Limb (tissue), 2 donors: ENCODE measurements at regions not wholly inside any gene's neighbourhood (a gene's known extent, or its start where the extent isn't known, plus 50 kb on each side); places are given as distances from the start of the nearest gene placed in this dataset.
"Not testable (repeated sequence)": the region's sequence is repeated elsewhere in the genome, so short reads cannot be mapped to it uniquely, and the experiment has no call there.

Experiments used
- DNase-seq, 2 donors: peaks; one replicate each; pipeline ENCODE4 v3.0.0-alpha.2; 2016; ENCODE audit errors: extremely low spot score in 2 of 2

DNA sequence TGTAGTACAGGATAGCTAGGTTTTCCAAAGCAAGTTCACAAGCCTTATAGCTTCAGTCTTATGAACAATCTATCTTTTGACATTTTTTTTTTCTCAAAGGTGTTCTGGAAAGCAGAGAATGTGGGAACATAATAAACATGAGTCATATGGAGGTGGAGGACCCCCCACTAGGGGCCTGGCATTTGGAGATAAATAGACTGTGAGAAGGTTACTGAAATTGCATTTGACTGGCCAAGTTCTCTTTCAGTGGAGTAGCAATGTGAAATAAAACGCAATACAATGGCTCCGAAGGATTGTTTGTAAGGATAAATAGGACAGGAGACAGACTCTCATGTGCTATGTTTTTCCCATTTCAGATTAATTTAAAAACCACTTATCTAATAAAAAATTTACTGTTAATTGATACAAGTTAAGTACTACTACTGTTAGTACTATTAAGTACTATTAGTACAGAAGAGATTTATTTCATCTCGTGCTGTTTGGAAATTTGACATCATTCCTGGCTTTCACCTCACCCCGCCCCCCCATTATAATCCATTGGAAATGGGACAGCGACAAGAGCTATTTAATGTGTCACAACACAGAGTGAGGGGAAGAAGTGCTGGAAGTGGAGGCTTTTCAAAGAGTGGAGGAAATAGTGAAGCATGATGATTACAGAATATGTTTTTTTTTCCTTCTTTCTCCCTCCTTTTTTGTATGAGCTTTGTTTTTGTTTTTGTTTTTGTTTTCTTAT, 122.6 kb upstream of the ID4 start:
- no peak for DNase-seq

DNA sequence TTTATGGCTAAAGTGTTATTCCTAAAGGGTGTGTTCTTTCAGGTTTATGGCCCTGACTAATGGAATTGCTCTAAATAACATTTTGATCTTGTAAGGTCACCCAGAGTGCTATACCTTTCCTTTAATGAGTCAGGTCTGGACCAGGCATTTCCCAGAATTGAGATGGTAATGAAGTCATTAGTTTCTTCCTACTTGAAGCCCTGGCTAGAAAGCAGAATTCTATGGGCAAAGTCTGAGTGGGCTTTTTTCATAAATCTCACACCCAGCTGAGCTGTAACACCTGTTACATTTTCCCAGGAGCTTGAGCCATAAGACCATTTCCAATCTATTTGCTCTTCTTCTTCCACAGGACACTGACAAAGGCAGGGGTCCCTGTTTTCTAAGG, 122.0 kb upstream of the ID4 start:
- DNase-seq = no peak

DNA sequence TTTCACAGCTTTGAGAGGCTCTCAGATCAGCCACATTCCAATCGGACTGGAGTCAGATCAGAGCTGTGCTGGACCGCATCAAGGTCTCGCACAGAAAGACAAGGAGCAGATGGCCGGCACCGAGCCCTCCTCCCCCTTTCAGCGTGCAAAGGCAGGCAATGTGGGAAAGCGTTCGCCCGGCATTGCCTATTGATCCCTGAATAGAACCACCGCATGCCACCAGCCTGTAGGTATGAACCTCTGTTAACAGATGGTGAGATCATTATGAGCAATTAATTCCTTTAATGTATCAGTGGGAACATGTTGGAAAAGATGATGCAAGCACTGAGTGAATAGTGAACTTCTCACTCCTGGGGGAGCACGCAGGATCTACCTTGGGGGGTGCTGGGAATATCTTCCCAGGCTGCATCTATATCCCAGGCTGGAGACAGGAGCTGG, 117.5 kb upstream of the ID4 start:
- DNase-seq = peak in 1 of 2 donors; percentile 49

DNA sequence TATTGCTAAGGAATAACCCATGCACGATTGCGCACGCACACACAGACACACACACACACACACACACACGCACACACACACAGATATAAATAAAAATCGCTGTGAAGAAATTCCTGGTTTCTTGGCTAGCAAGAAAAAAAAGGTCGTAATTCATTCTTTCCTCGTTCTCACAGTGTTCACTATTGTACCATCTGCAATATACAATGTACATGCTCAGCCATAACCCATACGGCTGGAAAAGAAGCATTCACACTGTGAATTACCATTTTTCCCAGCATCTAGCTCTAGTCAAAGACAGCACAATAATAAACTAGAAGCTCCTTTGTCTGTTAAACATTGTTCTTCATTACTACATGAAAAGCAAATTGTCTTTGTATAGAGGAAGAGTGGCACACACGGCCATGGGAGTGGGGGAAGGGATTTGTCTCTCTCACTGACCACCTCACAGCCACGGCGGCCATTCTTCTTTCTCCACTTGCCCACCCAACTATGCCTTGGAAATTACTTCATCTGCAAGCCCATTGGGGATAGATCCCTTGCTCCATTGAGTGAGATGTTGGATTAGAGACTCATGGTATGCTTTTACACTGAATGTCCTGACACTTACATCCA, 115.3 kb upstream of the ID4 start:
- no peak for DNase-seq

DNA sequence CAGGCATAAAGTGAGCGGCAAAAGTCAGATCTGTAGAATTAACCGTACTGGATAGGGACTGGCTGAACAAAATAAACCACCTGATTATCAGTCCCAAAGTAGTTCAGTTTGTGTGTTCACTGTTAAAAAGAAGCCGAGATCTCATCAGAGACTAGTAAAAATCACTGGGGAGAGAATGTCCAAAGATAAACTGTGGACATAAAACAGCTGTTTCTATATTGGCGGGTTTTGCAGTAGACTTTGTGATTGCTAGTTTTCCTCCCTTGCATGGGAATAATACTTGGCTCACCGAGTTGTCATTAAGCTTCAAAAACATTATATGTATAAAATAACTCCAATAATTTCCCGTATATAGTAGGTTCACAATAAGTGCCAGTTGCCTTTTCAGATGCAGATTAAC, 114.2 kb upstream of the ID4 start:
- DNase-seq = no peak

DNA sequence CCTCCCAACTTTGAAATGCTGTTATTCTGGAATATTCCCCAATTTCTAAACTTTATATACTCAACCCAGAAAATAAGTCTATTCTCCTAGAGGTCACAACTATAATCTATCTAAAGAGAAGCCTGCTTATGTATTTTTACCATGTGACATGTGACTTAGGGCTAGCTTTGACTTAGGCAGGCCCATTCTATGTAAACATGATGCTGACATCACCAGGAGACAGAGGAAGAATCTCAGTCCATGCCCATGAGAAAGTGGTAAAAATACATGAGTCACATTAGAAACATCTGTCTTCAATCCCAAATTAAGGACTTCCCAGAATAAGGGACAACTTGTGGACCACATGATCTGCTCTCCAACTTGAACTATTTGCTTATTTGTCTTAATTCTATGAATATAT, 113.6 kb upstream of the ID4 start:
- DNase-seq = no peak

DNA sequence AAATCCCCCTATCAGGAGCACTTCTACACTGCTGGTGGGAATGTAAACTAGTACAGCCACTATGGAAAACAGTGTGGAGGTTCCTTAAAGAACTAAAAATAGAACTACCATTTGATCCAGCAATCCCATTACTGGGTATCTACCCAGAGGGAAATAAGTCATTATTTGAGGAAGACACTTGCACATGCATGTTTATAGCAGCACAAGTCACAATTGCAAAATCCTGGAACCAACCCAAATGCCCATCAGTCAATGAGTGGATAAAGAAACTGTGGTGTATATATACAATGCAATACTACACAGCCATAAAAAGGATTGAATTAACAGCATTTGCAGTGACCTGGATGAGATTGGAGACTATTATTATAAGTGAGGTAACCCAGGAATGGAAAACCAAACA, 111.7 kb upstream of the ID4 start:
- DNase-seq = not testable (repeated sequence)

DNA sequence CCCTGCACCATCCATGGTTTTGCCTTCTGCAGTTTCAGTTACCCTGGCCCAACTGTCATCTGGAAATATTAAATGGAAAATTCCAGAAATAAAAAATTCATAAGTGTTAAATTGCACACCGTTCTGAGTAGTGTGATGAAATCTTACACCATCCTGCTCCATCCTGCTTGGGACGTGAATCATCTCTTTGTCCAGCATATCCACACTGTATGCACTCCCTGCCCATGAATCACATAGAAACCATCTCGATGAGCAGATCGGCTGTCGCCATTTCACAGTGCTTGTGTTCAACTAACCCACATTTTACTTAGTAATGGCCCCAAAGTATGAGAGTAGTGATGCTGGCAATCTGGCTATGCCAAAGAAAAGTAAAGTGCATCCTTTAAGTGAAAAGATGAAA, 105.9 kb upstream of the ID4 start:
- DNase-seq = no peak

DNA sequence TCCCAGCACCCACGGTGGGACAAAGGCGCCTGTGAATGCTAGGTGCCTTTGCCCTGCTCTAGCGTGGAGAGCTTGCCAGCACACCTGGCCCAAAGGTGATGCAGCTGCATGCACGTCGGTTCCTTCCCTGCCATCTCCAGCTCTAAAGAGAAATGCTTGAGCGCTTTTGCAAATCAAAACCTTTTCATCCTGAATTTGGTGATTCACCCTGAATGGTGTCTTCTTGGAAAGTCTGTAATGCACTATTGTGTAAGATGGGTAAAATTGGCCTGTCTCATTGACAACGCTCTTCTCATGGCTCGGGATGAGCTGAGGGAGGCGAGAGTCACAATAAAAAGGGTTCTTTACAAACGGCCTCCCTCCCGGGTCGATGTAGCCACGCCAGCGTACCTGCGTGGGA, 103.1 kb upstream of the ID4 start:
- no peak for DNase-seq

DNA sequence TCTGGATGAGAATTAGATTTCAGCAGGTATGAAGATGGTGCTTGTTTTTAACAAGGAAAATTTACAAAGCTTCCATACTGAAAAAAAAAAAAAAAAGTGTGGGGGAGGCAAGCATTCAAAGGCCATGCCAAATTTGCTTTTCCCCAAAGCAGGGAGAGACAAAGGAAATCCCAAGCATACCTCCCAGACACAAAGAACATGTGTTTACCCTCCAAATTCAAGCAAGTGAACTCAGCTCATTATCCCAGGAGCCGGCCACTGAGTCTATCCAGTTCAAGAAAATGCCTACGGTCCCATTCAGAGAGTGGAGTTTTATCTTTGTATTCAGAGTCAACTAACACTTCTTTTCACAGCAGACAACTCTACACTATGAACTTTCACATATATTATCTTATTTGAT, 102.7 kb upstream of the ID4 start:
- DNase-seq = no peak

DNA sequence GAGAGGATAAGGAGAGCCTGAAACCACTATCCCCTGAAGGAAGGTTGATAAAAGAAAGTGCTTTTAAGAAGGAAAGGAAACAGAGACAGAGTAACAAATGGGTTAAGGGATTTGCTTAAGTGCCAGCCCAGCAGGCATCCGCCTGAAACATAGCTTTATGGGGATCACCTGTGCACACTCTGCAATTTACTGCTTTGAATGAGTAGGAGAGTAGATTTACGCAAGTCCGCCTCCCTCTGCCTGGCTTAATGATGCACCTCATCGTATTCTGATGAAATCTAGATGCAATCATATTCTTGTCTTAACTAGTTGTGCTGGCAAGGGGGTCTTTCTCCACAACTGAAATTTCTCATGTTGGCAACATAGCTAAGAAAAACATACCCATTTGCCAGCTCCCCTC, 101.1 kb upstream of the ID4 start:
- no peak for DNase-seq

DNA sequence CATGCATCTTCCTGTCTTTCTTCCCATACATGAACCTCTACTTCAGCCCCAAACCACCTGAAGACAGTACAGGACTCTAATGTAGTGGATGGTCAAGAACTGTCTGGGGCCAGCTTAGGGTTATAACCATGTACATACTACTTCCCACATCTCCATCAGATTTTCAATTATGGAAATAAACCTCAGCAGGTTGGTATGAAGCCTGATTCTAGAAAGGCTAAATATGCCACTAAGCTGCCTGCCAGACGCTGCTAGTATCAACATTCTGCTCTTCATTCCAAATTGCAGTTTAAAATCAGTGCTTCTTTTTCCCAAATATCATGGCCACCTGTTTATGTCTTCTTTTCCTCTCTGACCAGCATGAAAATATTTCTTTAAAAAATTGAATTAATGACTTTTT, 99.2 kb upstream of the ID4 start:
- no peak for DNase-seq

DNA sequence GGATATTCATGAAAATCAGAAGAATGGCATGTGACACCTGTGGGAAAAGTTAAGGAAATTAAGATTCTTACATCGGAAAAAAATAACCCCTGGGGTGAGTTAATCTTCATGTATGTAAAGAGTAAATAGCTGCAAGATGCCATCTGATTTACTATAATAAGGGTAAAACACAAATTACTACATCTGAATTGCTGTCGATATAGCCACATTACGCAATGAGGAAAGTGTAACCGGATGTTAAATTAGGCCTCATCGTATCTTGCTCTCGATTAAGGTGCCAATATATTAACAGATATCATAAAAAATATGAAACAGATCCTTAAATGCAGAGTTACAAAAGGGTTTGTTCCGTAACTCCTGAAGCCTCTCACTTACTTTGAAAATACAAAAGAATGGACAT, 87.4 kb upstream of the ID4 start:
- no peak for DNase-seq

DNA sequence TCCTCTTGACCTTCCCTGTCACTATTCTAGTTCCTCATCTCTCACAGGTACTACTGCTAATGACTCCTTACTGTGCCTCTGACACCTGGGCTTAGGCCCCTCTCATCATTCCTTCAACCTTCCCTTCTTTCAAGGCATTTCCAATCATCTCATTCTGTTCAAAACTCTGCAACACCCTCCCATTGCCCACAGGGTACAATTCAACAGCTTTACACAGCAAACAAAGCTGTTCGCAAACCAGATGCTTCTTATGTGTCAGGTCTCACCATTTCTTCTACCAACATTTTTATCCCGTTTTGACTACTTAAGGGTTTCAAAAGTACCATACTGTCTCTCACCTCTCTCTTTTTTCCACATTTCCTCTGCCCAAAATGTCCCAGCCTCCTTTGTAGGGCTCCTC, 84.4 kb upstream of the ID4 start:
- no peak for DNase-seq

DNA sequence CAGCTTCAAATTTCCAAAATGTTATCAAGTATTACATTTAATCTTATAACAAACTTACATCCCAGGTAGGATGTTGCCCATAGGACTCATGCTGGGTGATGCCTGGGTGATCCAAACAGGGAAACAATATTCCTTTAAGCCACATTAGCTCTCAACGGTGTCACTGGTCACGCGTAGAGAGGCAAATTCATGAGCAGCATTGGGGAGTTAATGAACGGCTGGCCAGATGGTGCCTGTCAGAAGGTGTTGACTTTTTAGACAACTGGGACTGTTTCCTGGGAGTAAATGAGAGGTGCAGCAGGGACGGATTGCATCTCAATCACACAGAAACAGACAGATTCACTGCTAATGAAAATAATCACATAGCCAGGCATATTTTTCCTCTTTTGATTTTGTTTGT, 83.3 kb upstream of the ID4 start:
- DNase-seq = no peak

DNA sequence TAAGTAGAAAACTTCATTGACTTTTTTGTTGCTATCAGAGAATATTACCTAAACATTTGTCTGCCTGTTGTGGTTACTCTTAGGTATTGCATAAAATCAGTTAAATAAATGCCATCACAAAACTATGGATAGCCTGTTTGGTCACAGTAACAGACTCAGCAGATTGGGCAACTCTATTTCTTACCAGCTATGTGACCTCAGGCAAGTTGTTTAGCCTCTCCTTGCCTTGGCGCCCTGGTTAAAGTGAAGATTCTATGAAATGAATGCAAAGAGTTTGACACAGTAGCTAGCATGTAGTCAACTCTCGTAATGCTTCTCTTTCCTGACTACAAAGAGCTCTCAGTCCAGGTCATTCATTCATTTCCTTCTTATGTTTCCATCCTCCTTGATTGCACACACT, 82.5 kb upstream of the ID4 start:
- DNase-seq = no peak

DNA sequence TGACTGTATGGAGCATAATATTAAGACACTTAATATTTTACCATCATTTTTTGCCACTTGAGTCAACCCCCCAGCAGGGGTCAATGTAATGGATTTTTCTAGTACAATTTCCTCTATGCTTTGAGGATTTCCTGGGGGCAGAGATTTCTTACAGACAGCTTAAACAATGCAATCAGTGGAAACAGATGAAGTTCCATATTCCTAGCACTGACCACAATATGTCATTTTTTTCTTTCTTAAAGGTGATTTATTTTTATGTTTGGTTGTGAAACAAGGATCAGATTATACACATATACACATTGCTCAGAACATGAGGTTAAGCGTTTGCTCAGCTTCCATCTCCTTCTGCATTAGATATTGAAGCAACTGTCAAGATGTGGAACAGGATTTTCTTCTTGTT, 82.0 kb upstream of the ID4 start:
- DNase-seq = no peak

DNA sequence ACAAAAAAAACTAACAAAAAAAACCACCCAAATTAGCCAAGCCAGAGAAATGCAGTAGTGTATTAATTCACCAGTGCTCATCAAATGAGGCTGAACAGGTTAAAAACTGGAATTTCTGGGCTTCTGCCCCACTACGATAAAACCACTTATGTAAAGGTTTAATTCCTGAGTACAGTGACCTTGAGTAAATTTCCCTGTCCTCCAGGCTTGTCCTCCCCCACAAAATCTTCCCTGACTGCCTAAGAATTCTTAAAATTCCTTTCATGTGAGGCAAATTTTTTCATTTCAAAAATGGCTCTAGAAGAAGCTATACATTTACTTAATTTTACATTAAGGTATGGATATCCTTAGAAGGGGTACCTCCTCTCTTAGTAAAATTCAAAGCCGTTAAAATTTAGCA, 80.1 kb upstream of the ID4 start:
- DNase-seq = no peak

DNA sequence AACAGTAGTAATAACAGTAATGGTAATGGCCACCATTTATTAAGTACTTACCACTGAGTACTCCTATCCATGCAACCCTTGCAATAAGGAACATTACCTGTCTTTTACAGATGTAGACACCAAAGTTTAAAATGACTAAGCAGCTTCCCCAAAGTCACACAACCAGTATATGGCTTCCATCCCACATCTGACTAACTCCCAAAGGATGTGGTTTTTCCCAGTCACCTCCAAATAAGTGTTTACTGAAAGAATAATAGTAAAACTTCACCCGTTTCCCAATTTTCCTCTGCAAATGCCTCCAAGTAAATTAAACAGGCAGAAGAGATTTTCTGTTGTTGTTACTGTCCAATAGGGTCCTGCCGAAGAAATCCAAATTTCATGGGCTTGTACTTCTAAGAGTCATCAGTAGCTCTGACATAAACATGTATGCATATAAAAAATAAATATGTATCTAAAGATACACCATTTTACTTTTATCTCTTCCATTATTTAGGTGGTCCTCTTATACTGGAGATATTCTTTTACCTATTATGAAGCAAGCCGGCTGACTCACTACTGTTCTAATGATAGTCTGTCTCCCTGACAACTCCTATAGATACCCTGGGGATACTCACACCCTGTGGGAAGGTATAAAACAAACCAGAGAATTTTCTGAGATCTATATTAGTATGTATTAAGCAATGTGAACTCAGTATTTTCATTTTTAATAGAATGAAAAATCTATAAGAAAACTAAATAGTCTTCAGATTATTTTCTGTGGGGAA, 77.9 kb upstream of the ID4 start:
- DNase-seq = no peak

DNA sequence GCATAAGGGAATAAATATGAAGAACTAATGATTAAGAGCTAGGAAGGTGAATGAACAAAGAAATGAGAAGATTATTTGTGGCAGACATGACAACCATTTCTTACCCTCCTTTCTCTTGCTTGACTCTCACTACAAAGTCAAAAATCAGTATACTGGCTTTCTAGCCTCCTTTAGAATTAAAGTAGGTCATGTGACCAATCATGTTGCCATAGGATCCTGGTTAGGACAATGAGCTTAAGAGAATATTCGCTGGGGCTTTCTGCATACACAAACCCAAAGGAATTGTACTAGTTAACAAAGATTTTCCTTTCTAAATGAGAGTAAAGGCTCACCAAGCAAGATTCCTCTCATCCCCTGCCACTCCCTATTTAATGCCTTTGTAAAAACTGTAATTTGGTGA, 76.0 kb upstream of the ID4 start:
- no peak for DNase-seq

DNA sequence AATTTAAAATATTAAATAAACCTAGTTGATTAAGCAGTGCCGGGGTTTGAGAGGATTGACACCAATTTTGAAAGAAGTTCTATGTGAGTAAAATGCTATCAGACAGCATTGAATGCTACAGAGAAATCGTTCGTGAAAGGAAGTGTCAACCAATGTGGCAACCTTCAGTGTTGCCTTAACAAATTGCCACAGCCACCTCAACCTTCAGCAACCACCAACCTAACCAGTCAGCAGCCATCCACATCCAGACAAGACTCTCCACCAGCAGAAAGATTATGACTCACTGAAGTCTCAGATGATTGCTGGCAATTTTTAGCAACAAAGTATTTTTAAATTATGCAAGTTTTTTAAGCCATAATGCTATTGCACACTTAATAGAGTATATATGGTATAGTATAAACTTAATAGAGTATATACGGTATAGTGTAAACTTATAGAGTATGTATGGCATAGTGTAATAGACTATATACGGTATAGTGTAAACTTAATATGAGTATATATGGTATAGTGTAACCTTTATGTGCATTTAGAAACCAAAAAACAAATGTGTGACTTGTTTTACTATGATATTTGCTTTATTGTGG, 65.3 kb upstream of the ID4 start:
- DNase-seq = no peak

DNA sequence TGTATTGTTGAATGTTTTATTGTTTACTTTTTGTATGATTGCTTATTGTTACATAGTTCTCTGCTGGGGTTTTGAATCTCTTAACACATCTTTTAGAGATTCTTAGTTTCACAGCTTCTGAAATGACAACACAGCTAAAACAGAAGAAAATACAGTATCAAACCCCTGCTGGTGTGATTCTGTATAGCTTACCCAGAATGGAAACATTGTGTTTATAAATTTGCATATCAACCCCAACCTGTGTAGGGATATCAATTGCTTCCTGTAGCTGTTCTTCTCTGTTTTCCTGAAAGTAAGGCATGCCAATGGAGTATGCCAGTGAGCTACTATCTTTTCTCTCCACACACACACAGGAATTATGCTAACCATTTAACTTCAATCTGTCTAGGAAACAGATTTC, 64.3 kb upstream of the ID4 start:
- no peak for DNase-seq

DNA sequence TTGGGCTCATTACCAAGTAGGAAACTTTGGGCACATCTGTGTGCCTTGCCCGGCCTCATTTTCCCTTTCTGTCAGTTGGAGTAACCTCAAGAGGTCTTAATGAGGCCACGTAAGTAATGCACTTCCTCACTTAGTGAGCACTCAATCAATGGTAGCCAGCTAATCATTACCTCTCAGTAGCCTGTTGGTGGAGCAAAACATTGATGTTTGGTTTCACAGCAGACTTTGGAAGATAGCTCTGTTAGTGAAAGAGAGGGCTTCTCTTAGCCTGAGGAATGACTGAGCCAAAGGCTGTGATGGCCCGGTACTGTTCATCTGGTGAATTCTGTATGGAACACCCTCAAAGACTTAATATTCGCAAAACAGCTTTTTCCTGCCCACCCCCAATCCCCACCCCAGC, 55.9 kb upstream of the ID4 start:
- no peak for DNase-seq
